ENCODE measurements at regions not wholly inside any gene's neighbourhood (a gene's known extent, or its start where the extent isn't known, plus 50 kb on each side); places are given as distances from the start of the nearest gene placed in this dataset.

DNA sequence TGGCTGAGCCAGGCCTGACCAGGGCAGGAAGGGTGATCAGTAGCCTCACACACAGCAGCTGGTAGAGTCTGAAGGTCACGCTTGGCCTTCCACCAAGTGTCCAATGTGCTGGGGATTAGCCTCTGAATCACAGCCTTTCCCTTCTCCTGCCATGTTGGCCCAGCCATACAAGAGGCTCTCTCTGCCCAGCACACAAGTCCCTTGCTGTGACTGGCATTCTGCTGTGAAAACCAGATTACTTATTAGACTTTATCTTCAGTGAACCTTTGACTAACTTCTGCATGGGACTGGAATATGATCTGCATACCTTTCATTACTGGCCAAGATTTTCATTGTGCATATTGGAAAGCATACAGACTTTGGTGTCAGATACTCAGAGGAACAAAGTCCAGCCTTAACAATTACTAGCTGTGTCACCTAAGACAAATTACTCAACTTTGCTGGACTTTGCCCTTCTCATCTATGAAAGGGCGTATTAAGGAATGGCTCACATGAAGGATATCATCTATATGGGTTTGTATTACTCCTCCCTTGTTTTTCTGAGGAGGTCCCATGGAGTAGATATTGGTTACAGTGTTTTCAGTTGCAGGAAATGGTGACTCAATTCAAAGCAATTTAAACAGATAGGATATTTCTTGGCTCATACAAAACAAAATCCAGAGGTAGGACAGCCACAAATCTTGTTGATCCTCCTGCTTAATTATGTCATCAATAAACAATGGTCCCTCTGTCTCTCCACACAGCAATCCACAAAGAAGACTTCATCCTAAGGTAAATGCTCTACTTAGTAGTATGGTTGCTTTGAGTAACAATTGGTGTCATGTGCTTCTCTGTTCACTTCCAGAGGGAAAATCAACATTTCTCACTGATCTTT, 99.6 kb downstream of the DYRK2 start (continued):
- TF ChIP-seq, protein P1, sequence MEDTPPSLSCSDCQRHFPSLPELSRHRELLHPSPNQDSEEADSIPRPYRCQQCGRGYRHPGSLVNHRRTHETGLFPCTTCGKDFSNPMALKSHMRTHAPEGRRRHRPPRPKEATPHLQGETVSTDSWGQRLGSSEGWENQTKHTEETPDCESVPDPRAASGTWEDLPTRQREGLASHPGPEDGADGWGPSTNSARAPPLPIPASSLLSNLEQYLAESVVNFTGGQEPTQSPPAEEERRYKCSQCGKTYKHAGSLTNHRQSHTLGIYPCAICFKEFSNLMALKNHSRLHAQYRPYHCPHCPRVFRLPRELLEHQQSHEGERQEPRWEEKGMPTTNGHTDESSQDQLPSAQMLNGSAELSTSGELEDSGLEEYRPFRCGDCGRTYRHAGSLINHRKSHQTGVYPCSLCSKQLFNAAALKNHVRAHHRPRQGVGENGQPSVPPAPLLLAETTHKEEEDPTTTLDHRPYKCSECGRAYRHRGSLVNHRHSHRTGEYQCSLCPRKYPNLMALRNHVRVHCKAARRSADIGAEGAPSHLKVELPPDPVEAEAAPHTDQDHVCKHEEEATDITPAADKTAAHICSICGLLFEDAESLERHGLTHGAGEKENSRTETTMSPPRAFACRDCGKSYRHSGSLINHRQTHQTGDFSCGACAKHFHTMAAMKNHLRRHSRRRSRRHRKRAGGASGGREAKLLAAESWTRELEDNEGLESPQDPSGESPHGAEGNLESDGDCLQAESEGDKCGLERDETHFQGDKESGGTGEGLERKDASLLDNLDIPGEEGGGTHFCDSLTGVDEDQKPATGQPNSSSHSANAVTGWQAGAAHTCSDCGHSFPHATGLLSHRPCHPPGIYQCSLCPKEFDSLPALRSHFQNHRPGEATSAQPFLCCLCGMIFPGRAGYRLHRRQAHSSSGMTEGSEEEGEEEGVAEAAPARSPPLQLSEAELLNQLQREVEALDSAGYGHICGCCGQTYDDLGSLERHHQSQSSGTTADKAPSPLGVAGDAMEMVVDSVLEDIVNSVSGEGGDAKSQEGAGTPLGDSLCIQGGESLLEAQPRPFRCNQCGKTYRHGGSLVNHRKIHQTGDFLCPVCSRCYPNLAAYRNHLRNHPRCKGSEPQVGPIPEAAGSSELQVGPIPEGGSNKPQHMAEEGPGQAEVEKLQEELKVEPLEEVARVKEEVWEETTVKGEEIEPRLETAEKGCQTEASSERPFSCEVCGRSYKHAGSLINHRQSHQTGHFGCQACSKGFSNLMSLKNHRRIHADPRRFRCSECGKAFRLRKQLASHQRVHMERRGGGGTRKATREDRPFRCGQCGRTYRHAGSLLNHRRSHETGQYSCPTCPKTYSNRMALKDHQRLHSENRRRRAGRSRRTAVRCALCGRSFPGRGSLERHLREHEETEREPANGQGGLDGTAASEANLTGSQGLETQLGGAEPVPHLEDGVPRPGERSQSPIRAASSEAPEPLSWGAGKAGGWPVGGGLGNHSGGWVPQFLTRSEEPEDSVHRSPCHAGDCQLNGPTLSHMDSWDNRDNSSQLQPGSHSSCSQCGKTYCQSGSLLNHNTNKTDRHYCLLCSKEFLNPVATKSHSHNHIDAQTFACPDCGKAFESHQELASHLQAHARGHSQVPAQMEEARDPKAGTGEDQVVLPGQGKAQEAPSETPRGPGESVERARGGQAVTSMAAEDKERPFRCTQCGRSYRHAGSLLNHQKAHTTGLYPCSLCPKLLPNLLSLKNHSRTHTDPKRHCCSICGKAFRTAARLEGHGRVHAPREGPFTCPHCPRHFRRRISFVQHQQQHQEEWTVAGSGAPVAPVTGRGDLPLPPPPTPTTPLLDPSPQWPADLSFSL (CRISPR knock-in tag; IDR thresholded peaks at IDR 0.05), result no peak
- TF ChIP-seq, protein P2, sequence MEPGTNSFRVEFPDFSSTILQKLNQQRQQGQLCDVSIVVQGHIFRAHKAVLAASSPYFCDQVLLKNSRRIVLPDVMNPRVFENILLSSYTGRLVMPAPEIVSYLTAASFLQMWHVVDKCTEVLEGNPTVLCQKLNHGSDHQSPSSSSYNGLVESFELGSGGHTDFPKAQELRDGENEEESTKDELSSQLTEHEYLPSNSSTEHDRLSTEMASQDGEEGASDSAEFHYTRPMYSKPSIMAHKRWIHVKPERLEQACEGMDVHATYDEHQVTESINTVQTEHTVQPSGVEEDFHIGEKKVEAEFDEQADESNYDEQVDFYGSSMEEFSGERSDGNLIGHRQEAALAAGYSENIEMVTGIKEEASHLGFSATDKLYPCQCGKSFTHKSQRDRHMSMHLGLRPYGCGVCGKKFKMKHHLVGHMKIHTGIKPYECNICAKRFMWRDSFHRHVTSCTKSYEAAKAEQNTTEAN (CRISPR knock-in tag; conservative IDR thresholded peaks at IDR 0.05), result no peak
- no peak for TF ChIP-seq ZNF777 (CRISPR knock-in tag; IDR thresholded peaks at IDR 0.05)
- TF ChIP-seq, protein P3, sequence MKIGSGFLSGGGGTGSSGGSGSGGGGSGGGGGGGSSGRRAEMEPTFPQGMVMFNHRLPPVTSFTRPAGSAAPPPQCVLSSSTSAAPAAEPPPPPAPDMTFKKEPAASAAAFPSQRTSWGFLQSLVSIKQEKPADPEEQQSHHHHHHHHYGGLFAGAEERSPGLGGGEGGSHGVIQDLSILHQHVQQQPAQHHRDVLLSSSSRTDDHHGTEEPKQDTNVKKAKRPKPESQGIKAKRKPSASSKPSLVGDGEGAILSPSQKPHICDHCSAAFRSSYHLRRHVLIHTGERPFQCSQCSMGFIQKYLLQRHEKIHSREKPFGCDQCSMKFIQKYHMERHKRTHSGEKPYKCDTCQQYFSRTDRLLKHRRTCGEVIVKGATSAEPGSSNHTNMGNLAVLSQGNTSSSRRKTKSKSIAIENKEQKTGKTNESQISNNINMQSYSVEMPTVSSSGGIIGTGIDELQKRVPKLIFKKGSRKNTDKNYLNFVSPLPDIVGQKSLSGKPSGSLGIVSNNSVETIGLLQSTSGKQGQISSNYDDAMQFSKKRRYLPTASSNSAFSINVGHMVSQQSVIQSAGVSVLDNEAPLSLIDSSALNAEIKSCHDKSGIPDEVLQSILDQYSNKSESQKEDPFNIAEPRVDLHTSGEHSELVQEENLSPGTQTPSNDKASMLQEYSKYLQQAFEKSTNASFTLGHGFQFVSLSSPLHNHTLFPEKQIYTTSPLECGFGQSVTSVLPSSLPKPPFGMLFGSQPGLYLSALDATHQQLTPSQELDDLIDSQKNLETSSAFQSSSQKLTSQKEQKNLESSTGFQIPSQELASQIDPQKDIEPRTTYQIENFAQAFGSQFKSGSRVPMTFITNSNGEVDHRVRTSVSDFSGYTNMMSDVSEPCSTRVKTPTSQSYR (CRISPR knock-in tag; IDR thresholded peaks at IDR 0.05; ENCODE audit: borderline replicate concordance), result no peak
- no peak for TF ChIP-seq ZNF572 (CRISPR knock-in tag; IDR thresholded peaks at IDR 0.05)
- TF ChIP-seq, protein P4, sequence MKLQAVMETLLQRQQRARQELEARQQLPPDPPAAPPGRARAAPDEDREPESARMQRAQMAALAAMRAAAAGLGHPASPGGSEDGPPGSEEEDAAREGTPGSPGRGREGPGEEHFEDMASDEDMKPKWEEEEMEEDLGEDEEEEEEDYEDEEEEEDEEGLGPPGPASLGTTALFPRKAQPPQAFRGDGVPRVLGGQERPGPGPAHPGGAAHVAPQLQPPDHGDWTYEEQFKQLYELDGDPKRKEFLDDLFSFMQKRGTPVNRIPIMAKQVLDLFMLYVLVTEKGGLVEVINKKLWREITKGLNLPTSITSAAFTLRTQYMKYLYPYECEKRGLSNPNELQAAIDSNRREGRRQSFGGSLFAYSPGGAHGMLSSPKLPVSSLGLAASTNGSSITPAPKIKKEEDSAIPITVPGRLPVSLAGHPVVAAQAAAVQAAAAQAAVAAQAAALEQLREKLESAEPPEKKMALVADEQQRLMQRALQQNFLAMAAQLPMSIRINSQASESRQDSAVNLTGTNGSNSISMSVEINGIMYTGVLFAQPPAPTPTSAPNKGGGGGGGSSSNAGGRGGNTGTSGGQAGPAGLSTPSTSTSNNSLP (IDR thresholded peaks at IDR 0.05; ENCODE audit: low read depth, low read length), result no peak
- TF ChIP-seq POLR2AphosphoS2 (IDR thresholded peaks at IDR 0.05; ENCODE audit: low read depth, low read length), result no peak
- TF ChIP-seq ISX (CRISPR knock-in tag; conservative IDR thresholded peaks at IDR 0.05), result no peak
- no peak for TF ChIP-seq YEATS4 (CRISPR knock-in tag; IDR thresholded peaks at IDR 0.05; ENCODE audit: borderline replicate concordance)
- no peak for TF ChIP-seq SP140L (CRISPR knock-in tag; IDR thresholded peaks at IDR 0.05; ENCODE audit: borderline replicate concordance)
- TF ChIP-seq PHB2 (IDR thresholded peaks at IDR 0.05; ENCODE audit: partially characterized antibody), result no peak
- no peak for TF ChIP-seq GABPA (IDR thresholded peaks at IDR 0.05; ENCODE audit: low read depth, low read length)
- TF ChIP-seq GABPA (CRISPR knock-in tag; IDR thresholded peaks at IDR 0.05; ENCODE audit: low read depth), result no peak
